M059J (cell line): ENCODE measurements at regions not wholly inside any gene's neighbourhood (a gene's known extent, or its start where the extent isn't known, plus 50 kb on each side); places are given as distances from the start of the nearest gene placed in this dataset.

Source experiments
- DNase-seq: peaks from one replicate; pipeline ENCODE4 v3.0.0-alpha.2; 2012; ENCODE audit warnings: low read depth

- DNase-seq = no peak
These were observed 136.2 kb downstream of the ZC3H11B start for GRCh38 chr1:219476716-219477115.

DNA sequence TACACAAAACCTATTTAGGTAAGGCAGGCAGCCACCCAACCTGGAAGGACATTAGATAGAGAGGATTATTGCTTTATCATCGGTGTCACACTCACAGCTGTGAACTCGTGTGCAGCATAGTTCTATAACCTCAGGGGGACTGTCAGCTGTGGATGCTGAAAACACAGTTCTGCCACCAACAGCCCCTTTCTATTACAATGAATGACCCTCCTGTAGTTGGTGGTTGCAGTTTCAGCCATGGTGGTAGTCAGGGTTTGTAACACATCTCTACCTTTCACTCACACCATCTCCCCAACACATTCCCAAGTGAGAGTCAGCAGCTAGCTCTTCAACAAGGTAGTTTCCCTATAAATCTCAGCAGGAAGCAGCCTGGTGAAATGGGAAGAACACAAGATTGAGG lies 136.8 kb downstream of the ZC3H11B start:
- no peak for DNase-seq

GRCh38 chr1:219472596-219472995 lies 140.3 kb downstream of the ZC3H11B start:
- DNase-seq = no peak

- no peak for DNase-seq
These were observed 145.4 kb downstream of the ZC3H11B start for GRCh38 chr1:219467524-219467923.

DNA sequence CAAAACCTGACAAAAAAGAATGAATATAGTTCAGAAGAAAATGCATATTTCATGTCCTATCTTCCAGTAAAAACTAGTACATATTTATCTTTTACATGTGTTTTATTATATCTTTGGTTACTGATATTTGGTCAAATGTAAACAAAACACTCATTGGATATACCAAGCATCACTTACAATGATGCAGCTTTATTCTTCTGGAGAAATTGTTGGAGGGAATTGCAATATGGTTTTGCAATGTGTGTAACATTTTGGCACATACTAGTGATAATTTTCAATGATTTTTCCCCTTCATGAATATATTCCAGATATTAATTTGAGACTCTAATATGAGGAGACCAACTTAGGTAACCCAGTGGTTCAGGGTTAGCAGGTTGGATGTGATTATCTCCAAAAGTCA lies 146.1 kb downstream of the ZC3H11B start:
- DNase-seq = no peak

DNA sequence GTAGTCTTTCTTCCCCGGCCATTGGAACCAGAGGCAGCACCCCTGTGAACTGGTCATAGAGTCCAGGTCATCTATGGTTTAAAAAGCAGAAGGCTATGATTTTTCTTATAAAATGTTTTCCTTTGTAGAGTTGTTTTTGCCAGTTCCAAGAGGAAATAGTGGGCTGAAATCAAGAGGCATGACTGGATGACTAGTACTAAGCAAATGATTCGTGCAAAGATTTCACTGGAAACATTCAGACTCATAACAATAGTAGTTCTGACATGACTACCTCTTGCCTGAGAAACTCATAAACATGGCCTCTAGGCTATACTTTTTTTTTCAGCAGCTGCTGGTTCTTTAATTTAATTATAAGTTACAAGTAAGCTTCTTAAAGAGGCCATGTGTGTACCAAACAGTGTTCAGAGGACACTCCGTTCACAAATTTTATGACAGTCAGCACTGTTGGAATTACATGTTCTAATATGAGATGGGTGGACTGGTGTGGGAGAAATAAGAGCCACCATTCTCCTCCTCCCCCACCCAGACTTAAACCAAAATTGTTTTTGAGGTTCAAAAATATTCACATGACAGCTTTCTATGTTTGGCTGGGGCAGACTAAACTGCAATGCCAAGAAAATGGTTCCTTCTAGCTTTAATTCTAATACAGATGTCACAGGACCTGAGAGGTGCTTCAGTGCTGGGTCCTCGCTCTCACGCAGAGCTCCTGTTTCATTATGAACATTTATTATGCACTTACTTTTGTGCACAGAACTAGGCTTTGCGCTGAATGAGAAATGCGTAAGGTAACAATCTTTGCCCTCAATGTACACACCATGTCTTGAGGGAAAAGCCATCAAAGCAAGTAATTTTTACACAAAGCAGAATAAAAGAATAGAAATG lies 147.5 kb downstream of the ZC3H11B start:
- peak; percentile 57 for DNase-seq

GRCh38 chr1:219463636-219464035 lies 149.3 kb downstream of the ZC3H11B start:
- no peak for DNase-seq

- no peak for DNase-seq
These were observed 150.9 kb downstream of the ZC3H11B start for GRCh38 chr1:219461981-219462400.

- peak; percentile 82 for DNase-seq
These were observed 151.7 kb downstream of the ZC3H11B start for GRCh38 chr1:219460896-219461815.

- DNase-seq = no peak
These were observed 152.6 kb downstream of the ZC3H11B start for GRCh38 chr1:219460081-219460895.

- peak; percentile 63 for DNase-seq
These were observed 153.4 kb downstream of the ZC3H11B start for GRCh38 chr1:219459351-219460080.

DNA sequence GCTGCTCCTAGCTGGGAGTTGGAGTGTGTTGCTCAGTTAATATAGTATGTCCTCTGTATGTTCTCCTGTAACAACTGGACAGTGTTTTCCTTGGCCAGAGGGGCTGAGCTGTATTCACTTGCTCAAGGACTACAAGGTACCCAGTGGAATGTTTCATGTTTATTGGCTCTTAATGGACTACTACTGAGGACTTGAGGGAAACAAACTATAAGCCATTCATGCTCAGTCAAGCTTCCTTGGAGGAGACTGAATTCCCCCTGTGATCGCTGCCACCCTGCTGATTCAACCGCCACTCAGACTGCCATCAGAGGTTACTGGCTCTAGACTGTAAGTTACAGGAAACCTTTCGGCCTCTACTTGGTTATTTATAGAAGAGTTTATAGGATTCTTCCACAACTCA lies 166.6 kb downstream of the ZC3H11B start:
- DNase-seq = peak; percentile 58

DNA sequence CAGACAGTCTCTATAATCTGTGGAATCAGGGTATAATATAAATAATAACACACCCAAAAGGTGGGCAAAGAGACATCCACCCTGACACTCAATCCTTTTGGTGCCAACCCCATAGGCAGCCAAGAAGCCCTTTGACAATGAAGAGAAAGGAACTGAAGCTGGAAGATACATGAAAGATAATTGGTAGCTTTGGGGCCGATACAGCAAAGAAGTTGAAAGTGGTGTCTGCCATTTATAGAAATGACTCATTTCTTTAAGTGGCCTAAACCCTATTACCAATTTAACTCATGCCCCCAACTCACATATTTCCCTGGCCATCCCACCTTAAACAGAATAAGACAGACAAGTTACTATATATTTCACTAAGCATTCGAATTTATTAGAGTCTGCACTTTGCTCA lies 167.0 kb downstream of the ZC3H11B start:
- no peak for DNase-seq

DNA sequence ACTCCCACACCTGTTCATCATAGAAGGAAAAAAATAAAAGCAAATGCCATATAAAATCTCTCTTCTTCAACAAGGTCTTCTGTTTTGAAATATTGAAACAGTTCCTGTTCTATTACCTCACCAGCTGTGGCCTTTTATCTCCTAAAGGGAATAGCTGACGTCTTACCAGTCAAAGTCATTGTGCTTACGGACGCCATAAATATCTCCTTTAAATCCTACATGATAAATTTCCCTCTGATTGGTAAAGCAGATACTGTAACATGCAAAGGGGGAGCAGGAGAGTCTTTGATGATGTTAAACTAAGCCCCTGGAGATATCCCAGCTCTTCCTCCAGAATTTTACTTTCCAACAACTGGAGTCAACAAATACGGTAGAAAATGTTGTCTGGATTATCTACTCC lies 168.4 kb downstream of the ZC3H11B start:
- DNase-seq = no peak

- DNase-seq = peak; percentile 79
These were observed 169.1 kb downstream of the ZC3H11B start for GRCh38 chr1:219443763-219444162.

DNA sequence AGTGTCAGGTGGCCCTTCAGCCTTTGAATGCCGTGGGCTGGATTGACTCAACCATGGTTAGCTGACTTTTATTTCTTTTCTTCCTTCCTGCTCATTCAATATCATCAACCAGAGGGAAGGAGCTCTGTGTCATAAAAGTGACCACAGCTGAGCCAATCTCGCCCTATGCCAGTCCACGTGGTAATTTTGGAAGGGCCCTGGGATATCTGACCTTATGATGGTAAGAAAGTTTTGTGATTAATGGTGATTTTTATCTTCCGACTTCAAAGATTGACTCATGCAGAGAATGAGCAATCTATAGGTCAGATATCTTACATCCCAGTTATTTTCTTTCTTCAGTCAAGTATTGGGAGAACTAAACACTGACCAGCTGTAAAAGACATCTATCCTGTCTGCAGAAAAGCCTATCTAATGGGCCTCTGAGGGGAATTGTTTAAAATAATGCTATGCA lies 170.3 kb downstream of the ZC3H11B start:
- peak; percentile 92 for DNase-seq

DNA sequence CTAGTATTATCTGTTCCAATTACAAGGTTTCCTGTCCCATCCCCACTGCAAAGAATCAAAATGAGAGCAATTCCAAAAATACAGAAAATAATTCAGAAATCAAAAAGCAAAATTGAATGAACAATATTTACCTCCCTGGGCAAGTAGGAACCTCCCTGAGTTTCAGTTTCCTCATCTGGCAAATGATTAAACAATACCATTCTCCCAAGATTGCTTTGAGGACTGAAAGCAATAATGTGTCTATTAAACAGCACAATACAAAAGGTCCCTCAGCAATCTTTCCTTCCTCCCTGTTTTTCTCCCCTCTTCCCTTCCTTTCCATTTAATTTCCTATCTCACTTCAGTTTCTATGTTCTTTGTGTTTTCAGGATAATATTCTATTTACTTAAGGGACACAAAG lies 171.0 kb downstream of the ZC3H11B start:
- DNase-seq = no peak

GRCh38 chr1:219439376-219439775 lies 173.5 kb downstream of the ZC3H11B start:
- no peak for DNase-seq

GRCh38 chr1:219438386-219438785 lies 174.5 kb downstream of the ZC3H11B start:
- DNase-seq = no peak

GRCh38 chr1:219434923-219435297 lies 178.0 kb downstream of the ZC3H11B start:
- DNase-seq = no peak

GRCh38 chr1:219434285-219434922 lies 178.5 kb downstream of the ZC3H11B start:
- DNase-seq = no peak
